ENCODE measurements at regions not wholly inside any gene's neighbourhood (a gene's known extent, or its start where the extent isn't known, plus 50 kb on each side); places are given as distances from the start of the nearest gene placed in this dataset.

DNA sequence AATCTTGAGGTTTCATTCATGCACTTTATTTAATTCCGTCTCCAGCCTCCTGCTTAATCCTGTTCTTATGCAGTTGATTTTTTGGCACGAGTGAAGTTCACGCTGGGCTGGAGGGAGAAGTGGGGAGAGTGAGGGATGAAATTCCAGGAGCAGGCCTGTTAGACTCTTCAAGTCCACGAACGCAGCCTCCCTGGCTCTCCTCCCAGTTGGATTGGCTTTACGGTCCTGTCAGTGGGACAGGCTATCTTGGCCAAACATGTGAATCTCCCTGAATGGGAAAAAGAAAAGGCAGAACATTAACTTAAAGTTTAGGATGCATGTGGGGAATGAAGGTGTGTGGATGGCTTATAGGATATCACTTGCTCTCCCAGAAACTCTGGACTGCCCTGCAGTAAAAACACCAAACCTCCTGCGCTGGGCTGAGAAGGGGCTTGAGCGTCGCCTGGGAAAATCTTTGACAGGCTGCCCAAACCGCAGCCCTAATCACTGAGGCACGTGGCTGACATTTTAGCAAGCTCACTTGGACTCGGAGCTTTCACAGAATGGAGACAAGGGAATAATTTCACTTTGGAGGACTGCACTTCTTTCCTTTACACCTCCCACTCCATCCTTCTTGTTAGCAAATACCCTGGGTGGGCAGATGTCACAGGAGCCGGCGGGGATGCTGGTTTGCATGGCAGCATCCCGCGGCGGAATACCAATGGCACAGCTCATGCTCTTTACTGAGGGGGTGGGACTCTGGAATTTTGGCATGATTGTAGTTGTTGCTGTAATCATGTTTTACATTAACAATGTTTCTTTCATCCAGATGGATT is 93.9 kb downstream of the ACKR3 start:
- intact Hi-C loops (cut with micrococcal nuclease) (no loop called here), in situ Hi-C loops (cut with MboI) (no loop called here)
- no peaks in the 10 kb centered on the region for H3K4me1 ChIP-seq (replicated peaks in 1 of 2; ENCODE audit: control insufficient read depth in 2 of 2, insufficient read depth in 2 of 2, low read length in 2 of 2)
- under 1% methylated on average over 16 of the region's 17 CpGs for WGBS (ENCODE audit: insufficient coverage, low coverage, missing lambda C conversion rate)
- ATAC-seq, result no peak
- no peak overlapping the region for H3K4me3 ChIP-seq
- CTCF ChIA-PET (ENCODE audit: low intra/inter-chr PET ratio), result no interaction called here
- no peaks in the 10 kb centered on the region; a peak in 1 of 5 replicates for H3K27me3 ChIP-seq (ENCODE audit: control insufficient read depth in 2 of 2, insufficient read depth in 2 of 2, low read length in 2 of 2)
- TF ChIP-seq ZBTB1 (CRISPR knock-in tag; IDR thresholded peaks at IDR 0.05; ENCODE audit: borderline replicate concordance, low read depth), result no peak
- TF ChIP-seq NFYB (IDR thresholded peaks at IDR 0.05; ENCODE audit: extremely low read depth, insufficient read length), result no peak
- TF ChIP-seq GTF2E2 (tag; IDR thresholded peaks at IDR 0.05), result no peak
- TF ChIP-seq NFRKB (IDR thresholded peaks at IDR 0.05; ENCODE audit: low read depth), result no peak
- TF ChIP-seq ARID1B (IDR thresholded peaks at IDR 0.05), result no peak
- TF ChIP-seq RAD21 (CRISPR knock-in tag; conservative IDR thresholded peaks at IDR 0.05 in 1 of 2, IDR thresholded peaks at IDR 0.05 in 1 of 2), result no peak
- TF ChIP-seq ZNF644 (tag; IDR thresholded peaks at IDR 0.05; ENCODE audit: low read depth), result no peak
- TF ChIP-seq, protein P1, sequence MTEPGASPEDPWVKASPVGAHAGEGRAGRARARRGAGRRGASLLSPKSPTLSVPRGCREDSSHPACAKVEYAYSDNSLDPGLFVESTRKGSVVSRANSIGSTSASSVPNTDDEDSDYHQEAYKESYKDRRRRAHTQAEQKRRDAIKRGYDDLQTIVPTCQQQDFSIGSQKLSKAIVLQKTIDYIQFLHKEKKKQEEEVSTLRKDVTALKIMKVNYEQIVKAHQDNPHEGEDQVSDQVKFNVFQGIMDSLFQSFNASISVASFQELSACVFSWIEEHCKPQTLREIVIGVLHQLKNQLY (CRISPR knock-in tag; conservative IDR thresholded peaks at IDR 0.05), result no peak
- no peak for TF ChIP-seq C11orf30 (IDR thresholded peaks at IDR 0.05; ENCODE audit: low read depth)
- no peak for TF ChIP-seq NFATC3 (IDR thresholded peaks at IDR 0.05)
- H3K9ac ChIP-seq (ENCODE audit: insufficient read depth in 1 of 2, low read depth in 2 of 2, low read length in 2 of 2), result no peak overlapping the region
- no peaks in the 10 kb centered on the region for H4K20me1 ChIP-seq (replicated peaks; ENCODE audit: control insufficient read depth, insufficient read depth, low read length)
- no peak overlapping the region for H3K27ac ChIP-seq (ENCODE audit: extremely low read depth, low read depth, low read length)
- H3K36me3 ChIP-seq (ENCODE audit: control insufficient read depth, insufficient read depth, low read length), result no peaks in the 10 kb centered on the region
- no peak for DNase-seq (ENCODE audit: extremely low read depth in 1 of 4, low spot score in 3 of 4)
- FAIRE-seq, result no peak
- H3K4me2 ChIP-seq (ENCODE audit: insufficient read depth, low read length), result no peak overlapping the region
- no peaks in the 10 kb centered on the region for H3K79me2 ChIP-seq (ENCODE audit: control insufficient read depth, insufficient read depth, low read length)
- no peak overlapping the region for H2AFZ ChIP-seq (ENCODE audit: low read depth, low read length)
- H3K9me1 ChIP-seq (ENCODE audit: control insufficient read depth, insufficient read depth, low read length), result no peaks in the 10 kb centered on the region
- BruUV-seq (replicated peaks), result no TSS peak
- POLR2A ChIA-PET, result no interaction called here
- H3K9me3 ChIP-seq (replicated peaks; ENCODE audit: control insufficient read depth, insufficient read depth, low read depth, low read length), result no peaks in the 10 kb centered on the region

All from K562 (cell line).